HL-60 (cell line): ENCODE measurements at regions not wholly inside any gene's neighbourhood (a gene's known extent, or its start where the extent isn't known, plus 50 kb on each side); places are given as distances from the start of the nearest gene placed in this dataset.

Experiments
- DNase-seq, 2 experiments: peaks; one replicate each; pipeline ENCODE4 v3.0.0-alpha.2; 2010 to 2020; ENCODE audit warnings: low read depth in 1 of 2, low spot score in 1 of 2
- H3K27ac ChIP-seq: fragments of 250-450 bp; sonication (Bioruptor Pico); replicated peaks from 2 replicates; pipeline ENCODE4 v1.5.1; 2020; ENCODE audit warnings: mild to moderate bottlenecking, moderate library complexity
- H3K27me3 ChIP-seq: fragments of 250-450 bp; sonication (Bioruptor Pico); 2 replicates; pipeline ENCODE4 v1.5.1; 2021; ENCODE audit warnings: mild to moderate bottlenecking, moderate library complexity; ENCODE audit not compliant: insufficient read depth, poor library complexity, severe bottlenecking
- H3K4me3 ChIP-seq: replicated peaks from 2 replicates; pipeline ENCODE4 v1.5.1; 2011; ENCODE audit warnings: mild to moderate bottlenecking, control low read depth, low read length; ENCODE audit not compliant: insufficient read depth
- GABPA ChIP-seq: IDR thresholded peaks from 2 replicates; pipeline ENCODE4 v1.6.1; 2012; ENCODE audit warnings: low read depth
- POLR2AphosphoS5 ChIP-seq: IDR thresholded peaks from 2 replicates; pipeline ENCODE4 v1.6.1; 2012; ENCODE audit warnings: low read depth
- SPI1 ChIP-seq: IDR thresholded peaks from 2 replicates; pipeline ENCODE4 v1.6.1; 2012; ENCODE audit warnings: low read depth, mild to moderate bottlenecking, borderline replicate concordance
- TF ChIP-seq, protein P1 (sequence below): IDR thresholded peaks from one replicate; pipeline ENCODE4 v1.5.1; 2011; ENCODE audit warnings: low read length, control low read depth, inconsistent platforms; ENCODE audit not compliant: insufficient read depth
- TF ChIP-seq, protein P2 (sequence below): IDR thresholded peaks from 2 replicates; pipeline ENCODE4 v1.6.1; 2012; ENCODE audit warnings: low read depth; ENCODE audit not compliant: insufficient replicate concordance

DNA sequence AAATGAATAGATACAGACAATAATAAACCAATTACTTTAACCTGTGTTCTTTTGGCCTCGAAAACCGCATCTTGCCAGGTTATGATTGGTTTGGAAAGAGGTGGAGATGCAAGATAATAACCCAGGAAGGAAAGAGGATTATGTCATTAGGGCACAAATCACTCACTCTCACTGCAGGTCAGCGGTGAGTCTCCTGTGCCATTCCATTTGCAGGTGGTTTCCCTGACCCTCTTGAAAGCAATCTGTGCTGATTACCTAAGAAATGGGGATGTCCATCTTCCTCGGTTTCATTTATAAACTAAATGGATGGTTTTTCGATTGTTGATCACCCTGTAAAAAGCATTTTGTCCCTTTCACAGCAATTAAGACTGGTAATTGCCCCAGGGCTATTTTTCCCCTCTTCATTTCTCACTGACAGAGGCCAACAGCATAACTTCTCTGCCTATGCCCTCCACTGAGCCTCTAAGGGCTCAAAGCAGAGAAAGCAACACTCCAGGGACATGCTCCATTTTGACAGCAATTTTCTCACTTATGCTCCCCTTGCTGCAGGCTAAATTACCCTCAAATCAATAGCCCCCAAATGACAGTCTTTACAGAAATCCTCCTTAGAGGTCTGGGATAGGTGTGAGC, 257.5 kb downstream of the IPMK start:
- no peak overlapping the region for H3K4me3 ChIP-seq
- H3K27me3 ChIP-seq = no peaks in the 10 kb centered on the region
- no peak overlapping the region for H3K27ac ChIP-seq
- DNase-seq = no peak
- TF ChIP-seq GABPA (no peak), SPI1 (no peak), POLR2AphosphoS5 (no peak)
- TF ChIP-seq, protein P1, sequence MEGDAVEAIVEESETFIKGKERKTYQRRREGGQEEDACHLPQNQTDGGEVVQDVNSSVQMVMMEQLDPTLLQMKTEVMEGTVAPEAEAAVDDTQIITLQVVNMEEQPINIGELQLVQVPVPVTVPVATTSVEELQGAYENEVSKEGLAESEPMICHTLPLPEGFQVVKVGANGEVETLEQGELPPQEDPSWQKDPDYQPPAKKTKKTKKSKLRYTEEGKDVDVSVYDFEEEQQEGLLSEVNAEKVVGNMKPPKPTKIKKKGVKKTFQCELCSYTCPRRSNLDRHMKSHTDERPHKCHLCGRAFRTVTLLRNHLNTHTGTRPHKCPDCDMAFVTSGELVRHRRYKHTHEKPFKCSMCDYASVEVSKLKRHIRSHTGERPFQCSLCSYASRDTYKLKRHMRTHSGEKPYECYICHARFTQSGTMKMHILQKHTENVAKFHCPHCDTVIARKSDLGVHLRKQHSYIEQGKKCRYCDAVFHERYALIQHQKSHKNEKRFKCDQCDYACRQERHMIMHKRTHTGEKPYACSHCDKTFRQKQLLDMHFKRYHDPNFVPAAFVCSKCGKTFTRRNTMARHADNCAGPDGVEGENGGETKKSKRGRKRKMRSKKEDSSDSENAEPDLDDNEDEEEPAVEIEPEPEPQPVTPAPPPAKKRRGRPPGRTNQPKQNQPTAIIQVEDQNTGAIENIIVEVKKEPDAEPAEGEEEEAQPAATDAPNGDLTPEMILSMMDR = no peak
- TF ChIP-seq, protein P2, sequence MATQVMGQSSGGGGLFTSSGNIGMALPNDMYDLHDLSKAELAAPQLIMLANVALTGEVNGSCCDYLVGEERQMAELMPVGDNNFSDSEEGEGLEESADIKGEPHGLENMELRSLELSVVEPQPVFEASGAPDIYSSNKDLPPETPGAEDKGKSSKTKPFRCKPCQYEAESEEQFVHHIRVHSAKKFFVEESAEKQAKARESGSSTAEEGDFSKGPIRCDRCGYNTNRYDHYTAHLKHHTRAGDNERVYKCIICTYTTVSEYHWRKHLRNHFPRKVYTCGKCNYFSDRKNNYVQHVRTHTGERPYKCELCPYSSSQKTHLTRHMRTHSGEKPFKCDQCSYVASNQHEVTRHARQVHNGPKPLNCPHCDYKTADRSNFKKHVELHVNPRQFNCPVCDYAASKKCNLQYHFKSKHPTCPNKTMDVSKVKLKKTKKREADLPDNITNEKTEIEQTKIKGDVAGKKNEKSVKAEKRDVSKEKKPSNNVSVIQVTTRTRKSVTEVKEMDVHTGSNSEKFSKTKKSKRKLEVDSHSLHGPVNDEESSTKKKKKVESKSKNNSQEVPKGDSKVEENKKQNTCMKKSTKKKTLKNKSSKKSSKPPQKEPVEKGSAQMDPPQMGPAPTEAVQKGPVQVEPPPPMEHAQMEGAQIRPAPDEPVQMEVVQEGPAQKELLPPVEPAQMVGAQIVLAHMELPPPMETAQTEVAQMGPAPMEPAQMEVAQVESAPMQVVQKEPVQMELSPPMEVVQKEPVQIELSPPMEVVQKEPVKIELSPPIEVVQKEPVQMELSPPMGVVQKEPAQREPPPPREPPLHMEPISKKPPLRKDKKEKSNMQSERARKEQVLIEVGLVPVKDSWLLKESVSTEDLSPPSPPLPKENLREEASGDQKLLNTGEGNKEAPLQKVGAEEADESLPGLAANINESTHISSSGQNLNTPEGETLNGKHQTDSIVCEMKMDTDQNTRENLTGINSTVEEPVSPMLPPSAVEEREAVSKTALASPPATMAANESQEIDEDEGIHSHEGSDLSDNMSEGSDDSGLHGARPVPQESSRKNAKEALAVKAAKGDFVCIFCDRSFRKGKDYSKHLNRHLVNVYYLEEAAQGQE = no peak

DNA sequence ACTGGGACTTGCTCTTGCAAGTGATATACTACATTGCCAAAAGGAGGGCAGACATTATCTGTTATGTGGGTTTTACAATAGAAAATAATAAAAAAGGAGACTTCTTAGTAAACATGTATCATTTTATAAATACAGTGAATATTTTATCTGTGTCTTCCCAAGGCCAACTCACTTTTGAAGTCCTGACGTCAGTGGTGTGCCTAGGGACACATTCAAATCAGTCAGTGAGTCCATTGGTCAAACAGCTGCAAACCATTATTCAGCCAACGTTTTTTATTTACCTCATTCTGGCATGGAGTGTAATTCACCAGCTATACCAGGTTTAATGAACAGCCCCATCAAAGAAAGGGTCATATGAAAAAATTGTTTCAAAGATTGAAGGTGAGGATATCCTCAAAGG, 263.7 kb downstream of the IPMK start:
- TF ChIP-seq POLR2AphosphoS5 = no peak
- TF ChIP-seq, protein P1 = no peak
- no peak for TF ChIP-seq SPI1
- TF ChIP-seq, protein P2 = no peak
- no peak for TF ChIP-seq GABPA
- Histone ChIP-seq H3K27me3 (no peaks in the 10 kb centered on the region), H3K27ac (no peak overlapping the region), H3K4me3 (no peak overlapping the region)
- DNase-seq = no peak

DNA sequence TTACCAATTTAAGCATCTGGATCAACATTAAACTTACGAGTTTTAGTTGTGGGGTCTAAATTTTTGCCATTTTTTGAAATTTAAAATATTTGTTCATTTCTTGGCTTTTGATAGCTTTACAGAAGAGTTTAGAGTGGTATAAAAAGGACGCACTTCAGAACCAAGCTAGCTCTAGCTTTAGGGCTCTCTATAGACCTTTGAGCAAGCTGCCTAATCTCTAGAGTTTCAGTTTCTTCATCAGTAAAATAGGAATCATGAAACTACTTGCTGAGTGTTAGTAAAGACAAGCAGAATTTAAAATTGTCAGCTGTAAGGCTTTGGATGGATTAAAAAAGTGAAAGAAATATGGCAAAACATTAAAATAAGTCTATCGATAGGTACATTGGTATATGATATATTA, 266.5 kb downstream of the IPMK start:
- TF ChIP-seq GABPA (no peak), POLR2AphosphoS5 (no peak), SPI1 (no peak)
- TF ChIP-seq, protein P2 = no peak
- TF ChIP-seq, protein P1 = no peak
- H3K27ac ChIP-seq = no peak overlapping the region
- H3K4me3 ChIP-seq = no peak overlapping the region
- no peak for DNase-seq
- H3K27me3 ChIP-seq = no peaks in the 10 kb centered on the region
